ENCODE measurements at regions not wholly inside any gene's neighbourhood (a gene's known extent, or its start where the extent isn't known, plus 50 kb on each side); places are given as distances from the start of the nearest gene placed in this dataset.

DNA sequence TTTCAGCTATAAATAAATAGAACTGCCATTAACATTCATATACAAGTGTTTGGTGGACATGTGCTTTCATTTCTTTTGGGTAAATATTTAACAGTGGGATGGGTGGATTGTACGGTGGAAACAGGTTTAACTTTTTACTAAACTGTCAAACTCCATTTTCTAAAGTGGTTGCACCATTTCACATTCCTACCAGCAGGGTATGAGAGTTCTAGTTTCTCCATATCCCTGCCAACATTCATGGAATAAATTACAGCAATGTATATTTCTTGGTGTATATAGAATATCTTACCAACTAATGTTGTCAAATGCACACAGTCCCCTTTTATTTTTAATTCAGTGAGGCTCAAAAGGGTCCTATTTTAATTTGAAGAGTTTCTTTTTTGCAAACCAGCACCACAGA is 71.3 kb upstream of the CTXND1 start:
- H3K4me3 ChIP-seq (ENCODE audit: low read depth, low read length), result no peak overlapping the region
- no peak for DNase-seq (ENCODE audit: low read depth)
- TF ChIP-seq, protein P1, sequence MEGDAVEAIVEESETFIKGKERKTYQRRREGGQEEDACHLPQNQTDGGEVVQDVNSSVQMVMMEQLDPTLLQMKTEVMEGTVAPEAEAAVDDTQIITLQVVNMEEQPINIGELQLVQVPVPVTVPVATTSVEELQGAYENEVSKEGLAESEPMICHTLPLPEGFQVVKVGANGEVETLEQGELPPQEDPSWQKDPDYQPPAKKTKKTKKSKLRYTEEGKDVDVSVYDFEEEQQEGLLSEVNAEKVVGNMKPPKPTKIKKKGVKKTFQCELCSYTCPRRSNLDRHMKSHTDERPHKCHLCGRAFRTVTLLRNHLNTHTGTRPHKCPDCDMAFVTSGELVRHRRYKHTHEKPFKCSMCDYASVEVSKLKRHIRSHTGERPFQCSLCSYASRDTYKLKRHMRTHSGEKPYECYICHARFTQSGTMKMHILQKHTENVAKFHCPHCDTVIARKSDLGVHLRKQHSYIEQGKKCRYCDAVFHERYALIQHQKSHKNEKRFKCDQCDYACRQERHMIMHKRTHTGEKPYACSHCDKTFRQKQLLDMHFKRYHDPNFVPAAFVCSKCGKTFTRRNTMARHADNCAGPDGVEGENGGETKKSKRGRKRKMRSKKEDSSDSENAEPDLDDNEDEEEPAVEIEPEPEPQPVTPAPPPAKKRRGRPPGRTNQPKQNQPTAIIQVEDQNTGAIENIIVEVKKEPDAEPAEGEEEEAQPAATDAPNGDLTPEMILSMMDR (IDR thresholded peaks at IDR 0.05; ENCODE audit: low read depth, low read length, missing control alignments), result peak; percentile 23
- in situ Hi-C loops (cut with HindIII; ENCODE audit: low sequenced_read_pairs), result no loop called here

DNA sequence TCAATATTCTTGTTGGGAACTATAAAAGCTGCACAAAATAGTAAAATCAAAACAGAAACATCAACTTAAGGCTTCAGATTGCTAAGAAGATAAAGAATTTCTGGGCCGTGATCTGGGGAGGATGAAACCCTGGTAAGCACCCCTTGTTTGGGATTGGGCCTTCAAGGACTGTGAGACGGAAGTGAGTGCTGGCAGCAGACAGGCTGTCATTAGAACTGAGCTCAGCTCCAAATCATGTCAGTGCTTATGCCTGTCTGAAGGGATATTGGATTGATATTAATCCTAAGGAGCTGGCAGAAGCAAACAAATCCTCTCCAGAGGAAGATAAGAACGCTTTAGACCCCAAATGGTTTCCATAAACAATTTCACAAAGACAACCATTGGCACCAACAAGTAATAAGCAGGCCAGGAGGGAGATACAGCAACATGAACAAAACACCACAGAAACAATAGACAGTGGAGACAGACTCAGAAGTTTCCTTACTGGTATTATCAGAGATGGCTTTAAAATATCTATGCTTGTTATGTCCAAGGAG is 72.6 kb upstream of the CTXND1 start:
- in situ Hi-C loops (cut with HindIII; ENCODE audit: low sequenced_read_pairs), result no loop called here
- no peak overlapping the region for H3K4me3 ChIP-seq (ENCODE audit: low read depth, low read length)
- DNase-seq (ENCODE audit: low read depth), result no peak
- TF ChIP-seq, protein P1 (IDR thresholded peaks at IDR 0.05; ENCODE audit: low read depth, low read length, missing control alignments), result no peak

DNA sequence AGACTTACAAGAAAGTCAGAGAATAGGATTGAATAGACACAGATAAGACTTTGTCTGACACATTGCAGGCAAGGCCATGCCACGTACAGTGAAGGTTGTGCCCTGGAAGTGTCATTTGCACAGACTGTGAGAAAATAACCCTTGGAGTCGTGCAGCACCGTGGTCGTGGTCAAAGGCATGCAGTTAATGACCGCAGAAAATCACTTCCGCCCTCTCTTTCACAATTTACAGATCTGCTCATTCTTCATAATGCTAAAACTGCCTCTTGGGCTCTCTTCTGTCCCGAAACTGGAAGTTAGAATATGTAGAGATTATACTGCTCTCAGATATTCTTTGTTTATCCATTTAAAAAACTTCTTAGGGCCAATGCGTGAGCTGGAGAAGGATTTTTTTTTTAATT is 73.2 kb upstream of the CTXND1 start:
- H3K4me3 ChIP-seq (ENCODE audit: low read depth, low read length), result no peak overlapping the region
- TF ChIP-seq, protein P1 (IDR thresholded peaks at IDR 0.05; ENCODE audit: low read depth, low read length, missing control alignments), result no peak
- in situ Hi-C loops (cut with HindIII; ENCODE audit: low sequenced_read_pairs), result no loop called here
- DNase-seq (ENCODE audit: low read depth), result no peak

DNA sequence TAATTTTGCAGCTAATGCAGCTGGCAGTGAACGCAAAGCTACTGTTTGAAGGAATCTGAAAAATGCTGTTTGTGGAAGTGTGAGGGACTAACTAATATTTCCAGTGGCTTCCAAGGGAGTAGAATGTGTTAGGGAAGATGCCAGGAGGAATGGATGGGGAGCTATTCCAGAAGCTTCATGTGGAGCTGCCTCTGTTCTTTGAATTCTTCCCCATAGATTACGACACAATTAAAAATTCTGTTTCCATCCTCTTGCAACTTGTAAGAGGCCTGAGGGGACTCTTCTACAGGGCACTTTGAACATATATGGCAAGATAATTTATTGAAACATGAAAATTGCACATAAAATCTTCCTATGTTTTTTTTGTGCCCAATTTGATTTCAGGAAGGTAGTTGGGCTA is 74.3 kb upstream of the CTXND1 start:
- H3K4me3 ChIP-seq (ENCODE audit: low read depth, low read length), result no peak overlapping the region
- in situ Hi-C loops (cut with HindIII; ENCODE audit: low sequenced_read_pairs), result no loop called here
- TF ChIP-seq, protein P1 (IDR thresholded peaks at IDR 0.05; ENCODE audit: low read depth, low read length, missing control alignments), result no peak
- no peak for DNase-seq (ENCODE audit: low read depth)

DNA sequence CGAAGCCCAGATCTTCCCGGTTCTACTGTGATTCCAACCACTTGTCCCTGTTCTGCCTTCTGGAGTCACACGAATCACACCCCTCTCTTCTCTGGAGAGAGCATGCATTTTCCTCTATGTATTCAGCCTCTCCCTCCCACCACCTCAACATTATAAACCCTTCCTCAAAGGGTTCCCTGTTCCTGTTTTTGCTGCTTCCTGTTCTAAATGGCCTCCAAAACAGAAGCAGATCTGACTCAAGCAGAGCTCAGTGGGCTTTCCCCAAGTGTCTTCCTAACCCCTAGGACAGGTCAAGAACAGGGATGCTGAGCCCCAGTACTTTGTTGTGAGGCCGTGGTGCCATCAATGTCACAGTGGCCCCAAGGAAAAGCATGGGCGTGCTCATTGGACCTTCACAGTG is 75.7 kb upstream of the ARNT2 start:
- in situ Hi-C loops (cut with HindIII; ENCODE audit: low sequenced_read_pairs), result no loop called here
- TF ChIP-seq, protein P1 (IDR thresholded peaks at IDR 0.05; ENCODE audit: low read depth, low read length, missing control alignments), result no peak
- no peak overlapping the region for H3K4me3 ChIP-seq (ENCODE audit: low read depth, low read length)
- DNase-seq (ENCODE audit: low read depth), result no peak

DNA sequence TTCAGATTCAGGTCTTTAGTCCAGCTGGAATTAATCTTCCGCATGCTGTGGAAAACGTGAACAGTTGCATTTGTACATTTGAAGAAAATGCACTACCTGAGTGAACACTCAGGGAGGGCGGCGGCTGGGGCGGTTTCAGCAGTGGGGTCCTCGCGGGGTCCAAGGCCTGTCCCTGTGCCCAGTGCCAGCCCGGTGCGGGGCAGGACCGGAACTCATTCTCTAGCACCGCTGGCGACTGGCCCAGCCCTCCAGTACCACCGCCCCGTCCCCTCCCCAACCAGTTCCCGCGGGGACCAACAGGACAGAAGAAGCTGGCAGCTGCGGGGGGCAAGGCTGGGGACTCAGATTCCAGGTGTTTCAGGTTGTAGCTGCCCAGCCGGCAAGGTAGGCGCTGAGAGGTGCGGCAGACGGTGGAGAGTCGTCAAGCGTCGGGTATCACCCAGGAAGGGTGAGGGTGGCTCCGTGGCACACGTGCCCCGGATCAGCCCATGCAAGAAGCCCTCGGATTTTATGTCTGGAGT is 72.2 kb upstream of the ARNT2 start:
- TF ChIP-seq, protein P1 (IDR thresholded peaks at IDR 0.05; ENCODE audit: low read depth, low read length, missing control alignments), result no peak
- DNase-seq (ENCODE audit: low read depth), result no peak
- H3K4me3 ChIP-seq (ENCODE audit: low read depth, low read length), result no peak overlapping the region
- in situ Hi-C loops (cut with HindIII; ENCODE audit: low sequenced_read_pairs), result no loop called here

All from astrocyte of the cerebellum (primary cell).